AG04450 (cell line): ENCODE measurements at regions not wholly inside any gene's neighbourhood (a gene's known extent, or its start where the extent isn't known, plus 50 kb on each side); places are given as distances from the start of the nearest gene placed in this dataset.

Experiments
- CTCF ChIA-PET: fragments of 300-600, 350-600 bp; formaldehyde crosslinking; extraction: SDS; loops from one replicate; lab custom pipeline; 2022; ENCODE audit warnings: antibody characterized with exemption, inconsistent platforms; lab: Charles Lee
- POLR2A ChIA-PET: fragments of 350-600 bp; formaldehyde crosslinking; extraction: SDS; loops from one replicate; lab custom pipeline; 2021; ENCODE audit warnings: antibody characterized with exemption, inconsistent platforms; lab: Yijun Ruan, JAX
- DNase-seq: peaks from one replicate; pipeline ENCODE4 v3.0.0-alpha.2; 2011; ENCODE audit warnings: low read depth, low spot score
- H3K27ac ChIP-seq: one replicate; pipeline ENCODE4 v1.5.1; 2012; ENCODE audit warnings: low read depth, low read length, control low read depth
- H3K27me3 ChIP-seq: one replicate; pipeline ENCODE4 v1.6.0; 2012; ENCODE audit warnings: low read length; ENCODE audit not compliant: control insufficient read depth, insufficient read depth
- H3K4me3 ChIP-seq: 2 replicates; pipeline ENCODE4 v1.5.1; 2011; ENCODE audit warnings: mild to moderate bottlenecking, low read depth, low read length, control low read depth
- H3K9me3 ChIP-seq: 2 replicates; pipeline ENCODE4 v1.5.1; 2012; ENCODE audit warnings: low read length; ENCODE audit not compliant: control insufficient read depth, insufficient read depth
- TF ChIP-seq, protein P1 (sequence below): IDR thresholded peaks from 2 replicates; pipeline ENCODE4 v1.5.1; 2011; ENCODE audit warnings: low read depth, low read length, control low read depth, inconsistent platforms

DNA sequence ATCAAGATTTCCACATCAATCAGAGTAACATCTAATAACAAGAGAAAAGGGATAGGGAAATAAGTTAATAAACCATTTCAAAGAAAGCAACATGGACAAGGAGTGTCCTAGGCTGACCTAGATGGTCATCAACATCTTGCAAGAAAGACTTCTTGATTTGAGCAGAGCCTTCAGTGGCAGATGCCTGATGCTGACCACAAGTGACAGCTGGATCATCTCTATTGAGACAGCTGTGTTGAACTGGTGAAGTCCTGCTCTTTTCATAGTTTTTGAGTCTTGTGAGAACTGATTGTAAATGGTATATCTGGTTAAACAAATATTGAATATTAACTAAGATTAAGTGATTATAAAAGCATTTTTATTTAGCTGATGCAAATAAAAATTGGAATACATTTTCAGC, 1083.6 kb upstream of the LRFN5 start:
- H3K9me3 ChIP-seq = peaks cover 3% of the 10 kb centered on the region; the same call in 1 of the 2 replicates
- POLR2A ChIA-PET = no interaction called here
- no peaks in the 10 kb centered on the region for H3K27me3 ChIP-seq
- no peak for DNase-seq
- H3K27ac ChIP-seq = no peak overlapping the region
- TF ChIP-seq, protein P1, sequence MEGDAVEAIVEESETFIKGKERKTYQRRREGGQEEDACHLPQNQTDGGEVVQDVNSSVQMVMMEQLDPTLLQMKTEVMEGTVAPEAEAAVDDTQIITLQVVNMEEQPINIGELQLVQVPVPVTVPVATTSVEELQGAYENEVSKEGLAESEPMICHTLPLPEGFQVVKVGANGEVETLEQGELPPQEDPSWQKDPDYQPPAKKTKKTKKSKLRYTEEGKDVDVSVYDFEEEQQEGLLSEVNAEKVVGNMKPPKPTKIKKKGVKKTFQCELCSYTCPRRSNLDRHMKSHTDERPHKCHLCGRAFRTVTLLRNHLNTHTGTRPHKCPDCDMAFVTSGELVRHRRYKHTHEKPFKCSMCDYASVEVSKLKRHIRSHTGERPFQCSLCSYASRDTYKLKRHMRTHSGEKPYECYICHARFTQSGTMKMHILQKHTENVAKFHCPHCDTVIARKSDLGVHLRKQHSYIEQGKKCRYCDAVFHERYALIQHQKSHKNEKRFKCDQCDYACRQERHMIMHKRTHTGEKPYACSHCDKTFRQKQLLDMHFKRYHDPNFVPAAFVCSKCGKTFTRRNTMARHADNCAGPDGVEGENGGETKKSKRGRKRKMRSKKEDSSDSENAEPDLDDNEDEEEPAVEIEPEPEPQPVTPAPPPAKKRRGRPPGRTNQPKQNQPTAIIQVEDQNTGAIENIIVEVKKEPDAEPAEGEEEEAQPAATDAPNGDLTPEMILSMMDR = no peak
- CTCF ChIA-PET = no interaction called here
- no peak overlapping the region for H3K4me3 ChIP-seq

DNA sequence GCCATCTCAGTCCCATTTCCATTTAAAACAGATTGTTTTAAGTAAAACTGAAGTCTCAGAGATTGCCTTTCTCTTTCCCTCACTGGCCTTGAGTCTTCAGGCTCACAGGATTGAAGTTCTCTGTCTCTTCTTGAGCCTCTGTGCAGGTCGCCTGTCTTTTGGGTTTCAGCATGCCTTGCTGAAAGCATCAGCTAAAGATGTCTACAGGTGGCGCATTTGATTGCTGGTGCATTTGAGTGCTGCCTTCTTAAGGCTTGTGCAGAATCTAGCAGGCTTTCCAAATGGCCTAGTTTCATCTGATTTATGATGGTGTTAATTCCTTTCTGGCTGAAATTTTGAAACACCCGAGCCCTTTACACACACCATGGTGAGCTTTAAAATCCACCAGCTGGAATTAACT, 1062.2 kb upstream of the FBXO33 start:
- Histone ChIP-seq H3K27ac (no peak overlapping the region), H3K9me3 (no peaks in the 10 kb centered on the region), H3K27me3 (no peaks in the 10 kb centered on the region), H3K4me3 (no peak overlapping the region)
- no peak for DNase-seq
- POLR2A ChIA-PET = no interaction called here
- CTCF ChIA-PET = no interaction called here
- TF ChIP-seq, protein P1 = no peak

DNA sequence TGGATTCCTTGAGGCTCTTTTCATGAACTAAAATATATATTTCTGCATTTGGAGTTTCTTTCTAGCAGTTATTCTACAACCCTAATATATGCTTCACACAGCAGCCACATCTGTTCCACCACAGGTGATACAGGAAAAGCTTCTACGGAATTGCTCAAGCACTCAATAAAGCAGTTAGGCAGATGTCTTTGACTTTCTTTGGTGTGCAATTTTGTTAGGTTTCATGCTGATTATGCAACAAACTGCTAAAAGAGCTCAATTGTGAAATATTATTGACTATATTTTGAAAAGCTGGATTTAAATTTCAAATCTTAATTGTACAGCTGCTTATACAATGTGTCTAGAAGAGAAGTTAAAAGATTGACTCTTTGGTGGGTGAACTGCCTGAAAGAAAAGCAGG, 1055.6 kb upstream of the FBXO33 start:
- POLR2A ChIA-PET = no interaction called here
- Histone ChIP-seq H3K27me3 (no peaks in the 10 kb centered on the region), H3K27ac (no peak overlapping the region), H3K4me3 (no peak overlapping the region), H3K9me3 (peaks cover 3% of the 10 kb centered on the region)
- CTCF ChIA-PET = no interaction called here
- no peak for DNase-seq
- TF ChIP-seq, protein P1 = no peak

DNA sequence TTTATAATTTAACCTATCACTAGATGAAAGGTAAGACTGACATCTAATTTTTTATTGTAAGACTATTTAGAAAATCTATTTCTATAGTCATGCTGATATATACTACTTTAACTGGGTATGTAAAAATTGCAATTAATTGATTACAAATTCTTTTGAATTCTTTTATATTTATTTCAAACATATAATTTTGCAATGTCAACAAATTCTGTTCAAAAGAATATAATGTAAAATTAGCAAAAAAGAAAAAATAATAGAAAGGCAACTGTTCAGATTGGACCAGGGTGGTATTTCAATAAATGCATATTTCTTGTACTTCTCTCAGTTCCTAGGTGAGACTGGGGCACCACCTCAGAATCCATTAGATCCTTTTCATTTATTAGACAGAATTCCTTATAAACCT, 1053.5 kb upstream of the FBXO33 start:
- TF ChIP-seq, protein P1 = no peak
- H3K27me3 ChIP-seq = no peaks in the 10 kb centered on the region
- no peak overlapping the region for H3K27ac ChIP-seq
- no peak for DNase-seq
- peaks cover 3% of the 10 kb centered on the region for H3K9me3 ChIP-seq
- H3K4me3 ChIP-seq = no peak overlapping the region
- CTCF ChIA-PET = no interaction called here
- POLR2A ChIA-PET = no interaction called here

DNA sequence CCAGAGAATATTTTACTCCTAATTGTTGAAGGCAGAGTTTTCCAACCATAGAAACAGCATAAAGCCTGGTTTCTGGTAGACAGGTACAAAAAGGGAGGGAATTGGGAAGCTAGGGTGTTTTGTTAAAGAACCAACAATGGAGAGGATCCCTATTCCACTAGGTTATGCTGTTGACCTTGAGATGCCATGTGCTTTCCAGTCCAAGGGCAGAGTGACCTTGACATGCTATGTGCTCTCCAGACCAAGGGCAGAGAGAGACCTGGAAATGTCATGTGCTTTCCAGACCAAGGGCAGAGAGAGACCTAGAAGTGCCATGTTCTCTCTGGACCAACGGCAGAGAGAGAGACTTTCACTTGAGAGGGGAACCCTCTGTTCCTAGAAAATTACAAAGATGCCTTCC, 1043.8 kb upstream of the FBXO33 start:
- ChIA-PET POLR2A (no interaction called here), CTCF (no interaction called here)
- TF ChIP-seq, protein P1 = no peak

More for the DNA sequence above, 1043.8 kb upstream of the FBXO33 start:
- Histone ChIP-seq H3K27me3 (no peaks in the 10 kb centered on the region), H3K4me3 (no peak overlapping the region), H3K27ac (no peak overlapping the region), H3K9me3 (peaks cover 8% of the 10 kb centered on the region; the same call in 1 of the 2 replicates)
- DNase-seq = no peak
